MM.1S (cell line): ENCODE measurements at regions not wholly inside any gene's neighbourhood (a gene's known extent, or its start where the extent isn't known, plus 50 kb on each side); places are given as distances from the start of the nearest gene placed in this dataset.

Experiments used
- DNase-seq: peaks from one replicate; pipeline ENCODE4 v3.0.0-alpha.2; 2015
- H2AFZ ChIP-seq: fragments of 300-600 bp; sonication (generic); 2 replicates; pipeline ENCODE4 v1.6.0; 2016; ENCODE audit warnings: antibody characterized with exemption, low read length
- H3F3A ChIP-seq: fragments of 300-600 bp; sonication (generic); 2 replicates; pipeline ENCODE4 v1.6.1; 2016; ENCODE audit warnings: mild to moderate bottlenecking, antibody characterized with exemption, low read length, moderate library complexity, mixed read lengths; ENCODE audit not compliant: insufficient read depth
- H3K27ac ChIP-seq: fragments of 300-600 bp; sonication (generic); 2 replicates; pipeline ENCODE4 v1.5.1; 2016; ENCODE audit warnings: mild to moderate bottlenecking, low read length
- H3K27me3 ChIP-seq: fragments of 300-600 bp; sonication (generic); replicated peaks from 2 replicates; pipeline ENCODE4 v1.6.0; 2016; ENCODE audit warnings: low read length; ENCODE audit not compliant: insufficient read depth
- H3K36me3 ChIP-seq: fragments of 300-600 bp; sonication (generic); replicated peaks from 2 replicates; pipeline ENCODE4 v1.6.1; 2016; ENCODE audit warnings: mild to moderate bottlenecking, low read length, mixed read lengths; ENCODE audit not compliant: insufficient read depth
- H3K4me1 ChIP-seq: fragments of 300-600 bp; sonication (generic); 2 replicates; pipeline ENCODE4 v1.6.1; 2016; ENCODE audit warnings: low read length, mixed read lengths
- H3K4me2 ChIP-seq: fragments of 300-600 bp; sonication (generic); 2 replicates; pipeline ENCODE4 v1.6.0; 2016; ENCODE audit warnings: low read depth, low read length
- H3K4me3 ChIP-seq: fragments of 300-600 bp; sonication (generic); 2 replicates; pipeline ENCODE4 v1.5.1; 2016; ENCODE audit warnings: low read length, mixed read lengths
- H3K79me2 ChIP-seq: fragments of 300-600 bp; sonication (generic); 2 replicates; pipeline ENCODE4 v1.6.1; 2016; ENCODE audit warnings: mixed run types, low read length, mixed read lengths
- H3K9ac ChIP-seq: fragments of 300-600 bp; sonication (generic); 2 replicates; pipeline ENCODE4 v1.6.1; 2016; ENCODE audit warnings: low read length, mixed read lengths
- H3K9me2 ChIP-seq: fragments of 300-600 bp; sonication (generic); replicated peaks from 2 replicates; pipeline ENCODE4 v1.6.1; 2016; ENCODE audit warnings: mild to moderate bottlenecking, low read length, mixed read lengths; ENCODE audit not compliant: insufficient read depth
- H3K9me3 ChIP-seq: fragments of 300-600 bp; sonication (generic); replicated peaks from 2 replicates; pipeline ENCODE4 v1.6.1; 2016; ENCODE audit warnings: mild to moderate bottlenecking, low read length, mixed read lengths; ENCODE audit not compliant: insufficient read depth
- H4K20me1 ChIP-seq: fragments of 300-600 bp; sonication (generic); 2 replicates; pipeline ENCODE4 v1.6.1; 2016; ENCODE audit warnings: mild to moderate bottlenecking, low read length, moderate library complexity, mixed read lengths; ENCODE audit not compliant: insufficient read depth
- EZH2 ChIP-seq: fragments of 300-600 bp; sonication (generic); optimal IDR thresholded peaks from 2 replicates; pipeline ENCODE3; 2017; ENCODE audit warnings: low read depth, mild to moderate bottlenecking, antibody characterized with exemption, low read length, mixed read lengths
- EZH2phosphoT487 ChIP-seq: fragments of 300-600 bp; sonication (generic); IDR thresholded peaks from 2 replicates; pipeline ENCODE4 v1.6.1; 2018; ENCODE audit warnings: antibody characterized with exemption, low read length
- TF ChIP-seq, protein P1 (sequence below): fragments of 300-600 bp; sonication (generic); IDR thresholded peaks from 2 replicates; pipeline ENCODE4 v1.5.1; 2016; ENCODE audit warnings: antibody characterized with exemption, low read length, mixed read lengths

GRCh38 chr15:55106155-55106554 lies 90.6 kb downstream of the RSL24D1 start:
- no peaks in the 10 kb centered on the region for H3K4me1 ChIP-seq
- no peak overlapping the region for H3K4me2 ChIP-seq
- H3K79me2 ChIP-seq, result no peaks in the 10 kb centered on the region
- no peaks in the 10 kb centered on the region for H3K27me3 ChIP-seq
- H3K36me3 ChIP-seq, result no peaks in the 10 kb centered on the region
- H3F3A ChIP-seq, result no peaks in the 10 kb centered on the region
- H3K9ac ChIP-seq, result no peak overlapping the region
- H2AFZ ChIP-seq, result no peak overlapping the region
- no peak for DNase-seq
- no peaks in the 10 kb centered on the region for H3K9me2 ChIP-seq
- no peak for TF ChIP-seq EZH2
- TF ChIP-seq EZH2phosphoT487, result no peak
- TF ChIP-seq, protein P1, sequence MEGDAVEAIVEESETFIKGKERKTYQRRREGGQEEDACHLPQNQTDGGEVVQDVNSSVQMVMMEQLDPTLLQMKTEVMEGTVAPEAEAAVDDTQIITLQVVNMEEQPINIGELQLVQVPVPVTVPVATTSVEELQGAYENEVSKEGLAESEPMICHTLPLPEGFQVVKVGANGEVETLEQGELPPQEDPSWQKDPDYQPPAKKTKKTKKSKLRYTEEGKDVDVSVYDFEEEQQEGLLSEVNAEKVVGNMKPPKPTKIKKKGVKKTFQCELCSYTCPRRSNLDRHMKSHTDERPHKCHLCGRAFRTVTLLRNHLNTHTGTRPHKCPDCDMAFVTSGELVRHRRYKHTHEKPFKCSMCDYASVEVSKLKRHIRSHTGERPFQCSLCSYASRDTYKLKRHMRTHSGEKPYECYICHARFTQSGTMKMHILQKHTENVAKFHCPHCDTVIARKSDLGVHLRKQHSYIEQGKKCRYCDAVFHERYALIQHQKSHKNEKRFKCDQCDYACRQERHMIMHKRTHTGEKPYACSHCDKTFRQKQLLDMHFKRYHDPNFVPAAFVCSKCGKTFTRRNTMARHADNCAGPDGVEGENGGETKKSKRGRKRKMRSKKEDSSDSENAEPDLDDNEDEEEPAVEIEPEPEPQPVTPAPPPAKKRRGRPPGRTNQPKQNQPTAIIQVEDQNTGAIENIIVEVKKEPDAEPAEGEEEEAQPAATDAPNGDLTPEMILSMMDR, result no peak
- H3K9me3 ChIP-seq, result no peaks in the 10 kb centered on the region
- H4K20me1 ChIP-seq, result no peaks in the 10 kb centered on the region
- H3K27ac ChIP-seq, result no peak overlapping the region
- no peak overlapping the region for H3K4me3 ChIP-seq

DNA sequence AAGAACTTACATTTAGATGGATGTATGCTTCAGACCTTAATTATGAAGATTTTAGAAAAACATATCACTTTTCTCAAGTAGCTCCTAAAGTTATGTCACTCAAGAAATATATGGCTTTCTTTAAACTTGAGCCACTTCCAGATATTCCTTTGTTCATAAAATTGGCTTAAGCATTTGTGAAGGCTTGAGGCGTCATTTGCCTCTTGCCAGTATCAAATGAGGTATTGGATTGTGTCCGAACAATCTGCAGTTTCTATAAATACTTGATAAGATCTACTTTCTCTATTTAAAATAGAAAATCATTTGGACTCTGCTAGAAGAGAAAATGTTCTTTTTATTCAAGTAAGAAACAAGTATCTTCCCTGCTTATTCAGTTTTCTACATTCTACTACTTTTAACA lies 102.6 kb downstream of the RSL24D1 start:
- Histone ChIP-seq H3K79me2 (no peaks in the 10 kb centered on the region), H3K9me2 (no peaks in the 10 kb centered on the region), H3K9me3 (no peaks in the 10 kb centered on the region), H3K36me3 (no peaks in the 10 kb centered on the region), H3K27me3 (no peaks in the 10 kb centered on the region), H3K4me1 (0 out of 2 replicates have a peak, but pooled peaks cover 4% of the 10 kb centered on the region), H3K4me3 (no peak overlapping the region), H3K27ac (no peak overlapping the region), H4K20me1 (no peaks in the 10 kb centered on the region), H3K4me2 (no peak overlapping the region), H2AFZ (no peak overlapping the region), H3F3A (no peaks in the 10 kb centered on the region), H3K9ac (no peak overlapping the region)
- DNase-seq, result no peak
- TF ChIP-seq, protein P1, result no peak
- no peak for TF ChIP-seq EZH2
- TF ChIP-seq EZH2phosphoT487, result no peak

DNA sequence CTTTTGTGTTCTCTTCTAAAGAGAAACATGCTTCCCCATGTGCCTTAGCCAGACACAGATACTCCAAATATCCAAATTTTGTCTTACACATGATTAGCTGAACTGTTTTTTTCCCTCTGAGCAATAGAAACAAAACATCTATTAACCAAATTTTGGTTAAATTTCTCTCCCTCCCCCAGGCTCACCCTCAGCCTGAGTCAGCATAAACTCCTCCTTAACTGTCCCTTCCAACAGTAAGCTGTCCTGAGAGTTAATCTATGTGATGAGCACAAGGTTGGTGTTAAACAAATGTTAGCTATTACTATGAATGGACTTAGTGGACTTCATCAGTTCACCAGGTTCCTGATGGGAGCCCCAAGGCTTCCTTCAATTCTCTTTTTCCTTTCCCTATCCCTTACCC lies 108.5 kb downstream of the RSL24D1 start:
- TF ChIP-seq, protein P1, result no peak
- no peak for TF ChIP-seq EZH2
- TF ChIP-seq EZH2phosphoT487, result no peak
- Histone ChIP-seq H3K27ac (no peak overlapping the region), H4K20me1 (no peaks in the 10 kb centered on the region), H3K4me1 (no peaks in the 10 kb centered on the region), H3K4me3 (no peak overlapping the region), H3K9me3 (no peaks in the 10 kb centered on the region), H3K79me2 (no peaks in the 10 kb centered on the region), H2AFZ (no peak overlapping the region), H3K9me2 (no peaks in the 10 kb centered on the region), H3F3A (no peaks in the 10 kb centered on the region), H3K4me2 (no peak overlapping the region), H3K27me3 (no peaks in the 10 kb centered on the region), H3K9ac (no peak overlapping the region), H3K36me3 (no peaks in the 10 kb centered on the region)
- DNase-seq, result no peak
